ENCODE measurements at regions not wholly inside any gene's neighbourhood (a gene's known extent, or its start where the extent isn't known, plus 50 kb on each side); places are given as distances from the start of the nearest gene placed in this dataset.
"Not testable (repeated sequence)": the region's sequence is repeated elsewhere in the genome, so short reads cannot be mapped to it uniquely, and the experiment has no call there.

- DNase-seq (ENCODE audit: low read depth in 2 of 2) = no peak
These were observed 614.7 kb upstream of the EPHA5 start for GRCh38 chr4:66284991-66285451.

GRCh38 chr4:66279084-66279483 is 608.8 kb upstream of the EPHA5 start:
- no peak for DNase-seq (ENCODE audit: low read depth in 2 of 2)

GRCh38 chr4:66275411-66276038 is 605.2 kb upstream of the EPHA5 start:
- no peak for DNase-seq (ENCODE audit: low read depth in 2 of 2)

DNA sequence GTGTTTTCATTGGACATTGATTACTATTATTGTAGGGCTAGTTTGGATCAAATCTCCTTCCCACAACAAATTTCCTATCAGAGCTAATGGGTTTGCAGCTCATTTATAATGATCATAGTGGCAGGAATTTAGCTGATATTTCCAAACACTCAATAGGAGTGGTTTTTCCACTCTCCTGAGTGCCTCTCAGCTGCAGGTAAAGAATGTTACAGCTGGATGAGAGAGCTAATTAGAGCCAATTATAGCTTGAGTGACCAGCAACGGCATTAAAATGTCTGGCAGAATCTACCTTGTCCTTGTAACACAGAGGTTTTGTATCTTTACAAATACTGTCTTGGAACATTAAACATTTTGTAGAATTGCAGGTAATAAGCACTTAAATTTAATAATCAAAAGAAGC is 602.8 kb upstream of the EPHA5 start:
- DNase-seq (ENCODE audit: low read depth in 2 of 2) = no peak

DNA sequence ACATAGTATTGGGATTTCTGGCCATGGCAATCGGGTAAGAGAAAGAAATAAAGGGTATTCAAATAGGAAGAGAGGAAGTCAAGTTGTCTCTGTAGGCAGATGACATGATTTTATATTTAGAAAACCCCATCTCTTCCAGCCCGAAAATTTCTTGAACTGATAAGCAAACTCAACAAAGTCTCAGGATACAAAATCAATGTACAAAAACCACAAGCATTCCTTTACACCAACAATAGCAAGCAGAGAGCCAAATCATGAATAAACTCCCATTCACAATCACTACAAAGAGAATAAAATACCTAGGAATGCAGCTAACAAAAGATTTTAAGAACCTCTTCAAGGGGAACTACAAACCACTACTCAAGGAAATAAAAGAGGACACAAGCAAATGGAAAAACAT is 600.1 kb upstream of the EPHA5 start:
- not testable (repeated sequence) for DNase-seq (ENCODE audit: low read depth in 2 of 2)

- not testable (repeated sequence) for DNase-seq (ENCODE audit: low read depth in 2 of 2)
These were observed 596.3 kb upstream of the EPHA5 start for GRCh38 chr4:66266554-66266953.

DNA sequence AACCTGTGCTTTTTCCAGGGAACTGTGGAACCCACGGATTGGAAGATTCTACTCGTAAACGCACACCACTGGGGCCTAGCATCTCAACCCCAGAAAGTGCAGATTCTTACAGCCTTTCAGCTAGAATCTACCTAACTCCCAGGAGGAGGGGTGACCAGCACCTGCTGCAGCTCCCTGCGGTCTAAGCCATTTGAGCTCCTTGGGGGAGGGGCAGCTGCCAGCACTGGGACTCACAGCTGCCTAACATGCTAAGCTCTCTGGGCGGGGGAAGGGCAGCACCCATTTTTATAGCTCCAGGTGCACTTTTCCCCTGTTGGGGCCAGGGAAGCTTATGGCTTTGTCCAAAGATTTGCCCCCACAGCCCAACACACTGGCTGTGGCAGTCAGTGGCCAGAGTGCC is 595.7 kb upstream of the EPHA5 start:
- DNase-seq (ENCODE audit: low read depth in 2 of 2) = no peak

- DNase-seq (ENCODE audit: low read depth in 2 of 2) = no peak
These were observed 582.0 kb upstream of the EPHA5 start for GRCh38 chr4:66252291-66252690.

DNA sequence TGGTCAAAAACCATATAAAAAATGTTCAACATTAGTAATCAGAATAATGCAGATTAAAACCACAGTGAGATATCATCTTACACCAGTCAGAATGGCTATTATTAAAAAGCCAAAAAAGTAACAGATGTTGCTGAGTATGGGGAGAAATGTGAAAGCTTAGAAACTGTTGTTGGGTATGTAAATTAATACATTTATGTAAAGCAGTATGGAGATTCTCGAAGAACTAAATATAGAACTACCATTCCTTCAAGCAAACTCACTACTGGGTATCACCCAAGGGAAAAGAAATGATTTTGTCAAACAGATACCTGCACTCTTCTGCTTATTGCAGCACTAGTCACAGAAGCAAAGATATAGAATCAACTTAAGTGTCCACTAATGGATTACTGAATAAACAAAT is 576.4 kb upstream of the EPHA5 start:
- DNase-seq (ENCODE audit: low read depth in 2 of 2) = no peak

DNA sequence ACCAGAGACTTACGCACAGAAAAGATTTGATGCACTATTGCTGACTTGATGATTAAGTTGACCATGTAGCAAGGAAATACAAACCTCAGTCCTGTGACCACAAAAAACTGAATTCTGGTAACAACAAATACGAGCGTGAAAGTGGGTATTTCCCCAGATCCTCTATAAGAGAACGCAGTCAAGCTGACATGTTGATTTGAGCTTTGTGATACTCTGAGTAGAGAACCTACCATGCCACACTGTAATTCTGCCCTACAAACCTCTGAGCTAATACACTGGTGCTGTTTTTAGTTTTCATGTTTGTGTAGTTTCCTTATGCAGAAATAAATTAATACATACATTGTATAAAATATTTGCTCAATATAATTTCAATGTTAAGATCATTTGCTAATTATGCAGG is 565.6 kb upstream of the EPHA5 start:
- no peak for DNase-seq (ENCODE audit: low read depth in 2 of 2)

GRCh38 chr4:66229885-66230284 is 559.6 kb upstream of the EPHA5 start:
- no peak for DNase-seq (ENCODE audit: low read depth in 2 of 2)

- no peak for DNase-seq (ENCODE audit: low read depth in 2 of 2)
These were observed 555.2 kb upstream of the EPHA5 start for GRCh38 chr4:66225539-66225938.

DNA sequence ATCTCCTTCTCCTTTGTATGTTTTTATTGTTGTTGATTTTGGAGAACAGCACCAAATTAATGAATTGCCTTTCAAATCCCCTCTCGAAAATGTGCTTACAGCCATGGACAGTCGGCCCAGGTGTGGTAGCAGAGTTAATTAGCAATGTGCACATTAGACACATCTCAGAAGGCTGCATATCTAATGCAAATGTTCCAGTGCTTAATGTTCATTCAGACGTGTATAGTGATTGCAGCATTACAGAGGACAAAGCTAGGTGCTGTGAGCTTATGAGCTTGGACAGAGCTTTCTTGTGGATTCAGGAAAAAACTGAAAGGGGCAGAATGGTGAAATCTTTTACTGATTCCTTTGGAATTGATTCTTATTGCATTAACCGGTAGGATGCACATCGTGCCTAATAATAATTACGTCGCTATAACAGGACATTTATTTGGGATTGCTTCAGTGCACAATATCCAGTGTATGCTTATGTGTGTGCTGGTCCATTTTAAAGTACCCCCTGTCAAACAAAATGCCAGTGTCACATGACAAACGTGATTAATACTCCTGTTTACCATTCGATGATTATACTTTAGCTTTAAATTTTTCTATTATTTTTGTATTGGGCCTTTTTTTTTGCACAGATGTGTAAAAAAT is 552.9 kb upstream of the EPHA5 start:
- no peak for DNase-seq (ENCODE audit: low read depth in 2 of 2)

DNA sequence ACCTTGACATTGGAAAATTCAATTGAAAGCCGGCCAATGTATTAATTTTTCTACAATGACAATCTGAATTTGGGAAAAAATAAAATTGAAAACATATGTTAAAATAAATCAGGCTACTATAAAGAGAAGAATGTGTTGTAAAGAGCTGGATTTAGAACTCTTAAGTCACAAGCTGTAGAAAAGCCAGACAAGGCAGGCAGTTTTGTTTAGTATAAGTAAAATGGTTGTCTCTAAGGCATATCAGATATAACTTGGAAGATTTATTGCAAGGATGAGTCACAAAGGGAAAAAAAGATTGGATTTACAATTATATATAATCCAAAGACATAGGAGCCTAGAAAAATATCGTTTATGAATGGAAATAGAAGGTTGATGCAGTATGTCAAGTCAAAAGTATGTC is 549.1 kb upstream of the EPHA5 start:
- no peak for DNase-seq (ENCODE audit: low read depth in 2 of 2)

DNA sequence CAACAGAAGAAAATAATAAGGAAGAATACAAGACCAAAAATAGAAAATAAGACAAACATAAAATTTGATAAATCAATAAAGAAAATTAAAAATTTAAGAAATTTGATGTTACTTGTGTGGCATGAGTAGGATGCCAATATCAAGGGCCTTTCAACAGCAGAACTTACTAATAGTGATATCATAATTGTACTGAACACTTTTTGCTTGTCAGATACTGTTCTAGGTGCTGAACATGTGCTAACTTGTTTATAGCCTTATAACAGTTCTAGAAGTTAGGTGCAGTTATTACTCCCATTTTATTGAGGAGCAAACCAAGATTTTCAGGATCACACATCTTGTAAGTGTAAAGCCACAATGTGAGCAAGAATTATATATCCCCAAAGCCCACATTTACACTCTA is 546.0 kb upstream of the EPHA5 start:
- DNase-seq (ENCODE audit: low read depth in 2 of 2) = no peak

GRCh38 chr4:66212489-66212888 is 542.2 kb upstream of the EPHA5 start:
- no peak for DNase-seq (ENCODE audit: low read depth in 2 of 2)

- no peak for DNase-seq (ENCODE audit: low read depth in 2 of 2)
These were observed 534.4 kb upstream of the EPHA5 start for GRCh38 chr4:66204534-66205247.

DNA sequence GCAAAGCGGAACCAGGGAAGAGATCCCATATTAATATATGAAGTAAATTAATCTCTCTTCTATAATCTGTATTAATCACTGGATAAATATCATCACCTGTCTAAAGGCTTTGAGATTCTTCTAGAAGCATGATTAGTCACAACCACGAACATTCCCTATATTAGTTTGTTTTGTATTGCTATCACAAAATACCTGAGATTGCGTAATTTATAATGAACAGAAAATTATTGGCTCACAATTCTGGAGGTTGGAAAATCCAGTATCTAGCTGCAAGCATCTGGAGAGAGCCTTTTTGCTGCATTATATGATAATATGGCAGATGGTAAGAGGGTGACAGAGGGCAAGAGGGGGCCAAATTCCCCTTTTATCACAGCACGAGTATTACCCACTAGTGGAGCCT is 532.6 kb upstream of the EPHA5 start:
- no peak for DNase-seq (ENCODE audit: low read depth in 2 of 2)

GRCh38 chr4:66197451-66197850 is 527.2 kb upstream of the EPHA5 start:
- DNase-seq (ENCODE audit: low read depth in 2 of 2) = no peak

- no peak for DNase-seq (ENCODE audit: low read depth in 2 of 2)
These were observed 523.2 kb upstream of the EPHA5 start for GRCh38 chr4:66193487-66193886.

DNA sequence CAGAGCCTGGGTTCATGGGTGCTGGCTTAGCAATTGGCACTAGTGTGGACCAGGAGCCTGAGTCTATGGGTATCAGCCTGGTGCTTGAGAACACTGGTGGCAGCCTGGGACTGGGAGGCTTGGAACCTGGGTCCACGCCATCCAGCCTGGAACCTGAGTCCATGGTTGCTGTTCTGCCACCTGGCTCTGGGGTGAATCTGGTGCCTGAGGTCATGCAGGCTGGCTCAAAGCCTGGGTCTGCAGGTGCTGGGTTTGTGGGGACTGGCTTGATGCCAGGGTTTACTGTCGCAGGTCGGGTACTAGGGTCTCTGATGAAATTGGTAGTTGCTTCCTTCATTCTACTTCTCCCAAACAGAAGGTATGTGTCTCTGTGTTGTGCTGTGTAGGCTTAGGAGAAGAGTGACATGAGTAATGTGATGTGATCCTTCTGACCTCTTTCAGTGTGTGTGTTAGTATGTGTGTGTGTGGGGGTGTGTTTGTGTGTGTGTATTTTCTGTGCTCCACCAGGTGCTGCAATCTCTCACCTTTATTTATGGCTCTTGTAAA is 517.0 kb upstream of the EPHA5 start:
- no peak for DNase-seq (ENCODE audit: low read depth in 2 of 2)

DNA sequence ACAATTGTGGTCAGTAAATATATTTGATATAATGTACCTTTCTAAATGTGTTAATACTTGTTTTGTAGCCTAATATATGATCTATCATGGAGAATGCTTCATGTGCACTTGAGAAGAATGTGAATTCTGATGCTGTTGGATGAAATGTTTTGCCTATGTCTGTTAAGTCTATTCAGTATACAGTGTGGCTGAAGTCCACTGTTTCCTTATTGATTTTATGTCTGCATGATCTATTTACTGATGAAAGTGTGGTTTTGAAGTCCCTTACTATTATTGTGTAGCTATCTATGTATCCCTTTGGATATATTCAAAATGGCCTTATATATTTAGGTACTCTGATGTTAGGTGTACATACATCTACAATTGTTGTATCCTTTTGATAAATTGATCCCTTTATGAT is 515.8 kb upstream of the EPHA5 start:
- no peak for DNase-seq (ENCODE audit: low read depth in 2 of 2)

DNA sequence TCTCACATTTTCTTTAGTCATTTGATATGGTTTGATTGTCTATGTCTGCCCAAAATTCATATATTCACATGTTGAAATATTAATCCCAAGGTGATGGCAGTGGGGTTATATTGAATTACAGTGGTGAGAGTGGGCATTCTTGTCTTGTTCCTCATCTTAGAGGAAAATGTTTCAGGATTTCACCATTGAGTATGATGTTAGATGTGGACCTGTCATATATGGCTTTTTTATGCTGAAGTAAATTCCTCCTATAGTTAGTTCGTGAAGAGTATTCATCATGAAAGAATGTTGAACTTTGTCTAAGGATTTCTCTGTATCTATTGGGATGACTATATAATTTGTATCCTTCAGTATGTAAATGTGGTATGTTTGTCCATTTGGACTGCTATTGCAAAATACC is 512.3 kb upstream of the EPHA5 start:
- DNase-seq (ENCODE audit: low read depth in 2 of 2) = no peak
